GM19452 (cell line): ENCODE measurements at regions not wholly inside any gene's neighbourhood (a gene's known extent, or its start where the extent isn't known, plus 50 kb on each side); places are given as distances from the start of the nearest gene placed in this dataset.
"Not testable (repeated sequence)": the region's sequence is repeated elsewhere in the genome, so short reads cannot be mapped to it uniquely, and the experiment has no call there.

Experiments
- ATAC-seq: cut with Tn5 transposase; IDR thresholded peaks from one replicate; pipeline ENCODE4 v1.9.1; 2021; ENCODE audit not compliant: unreplicated experiment

GRCh38 chr5:56405116-56405908 lies 172.2 kb upstream of the ANKRD55 start:
- no peak for ATAC-seq

- no peak for ATAC-seq
Observed at GRCh38 chr5:56402266-56403220, 169.4 kb upstream of the ANKRD55 start.

GRCh38 chr5:56397796-56398195 lies 164.7 kb upstream of the ANKRD55 start:
- ATAC-seq = not testable (repeated sequence)

GRCh38 chr5:56396634-56397033 lies 163.5 kb upstream of the ANKRD55 start:
- no peak for ATAC-seq

- no peak for ATAC-seq
Observed at GRCh38 chr5:56389261-56389660, 156.1 kb upstream of the ANKRD55 start.

GRCh38 chr5:56388229-56388985 lies 155.3 kb upstream of the ANKRD55 start:
- no peak for ATAC-seq

GRCh38 chr5:56386046-56386445 lies 152.9 kb upstream of the ANKRD55 start:
- ATAC-seq = no peak

- no peak for ATAC-seq
Observed at GRCh38 chr5:56384186-56384585, 151.1 kb upstream of the ANKRD55 start.

GRCh38 chr5:56383761-56384160 lies 150.6 kb upstream of the ANKRD55 start:
- no peak for ATAC-seq

- no peak for ATAC-seq
Observed at GRCh38 chr5:56382896-56383295, 149.8 kb upstream of the ANKRD55 start.

- ATAC-seq = no peak
Observed at GRCh38 chr5:56377573-56377972, 144.4 kb upstream of the ANKRD55 start.

GRCh38 chr5:56376128-56376527 lies 143.0 kb upstream of the ANKRD55 start:
- no peak for ATAC-seq

GRCh38 chr5:56375011-56375410 lies 141.9 kb upstream of the ANKRD55 start:
- ATAC-seq = no peak

GRCh38 chr5:56372491-56372890 lies 139.4 kb upstream of the ANKRD55 start:
- not testable (repeated sequence) for ATAC-seq

GRCh38 chr5:56369361-56369811 lies 136.3 kb upstream of the ANKRD55 start:
- no peak for ATAC-seq

GRCh38 chr5:56367748-56368147 lies 134.6 kb upstream of the ANKRD55 start:
- no peak for ATAC-seq

GRCh38 chr5:56366986-56367385 lies 133.9 kb upstream of the ANKRD55 start:
- ATAC-seq = no peak

- ATAC-seq = no peak
Observed at GRCh38 chr5:56361398-56361797, 128.3 kb upstream of the ANKRD55 start.

- ATAC-seq = no peak
Observed at GRCh38 chr5:56360816-56361215, 127.7 kb upstream of the ANKRD55 start.

- ATAC-seq = no peak
Observed at GRCh38 chr5:56359809-56360685, 126.9 kb upstream of the ANKRD55 start.
